Trophoblast cell (in vitro differentiated cells and primary cell): ENCODE measurements at regions not wholly inside any gene's neighbourhood (a gene's known extent, or its start where the extent isn't known, plus 50 kb on each side); places are given as distances from the start of the nearest gene placed in this dataset.

Source experiments
- DNase-seq, 2 donors: peaks; one replicate each; pipeline ENCODE4 v3.0.0-alpha.2; 2016
- H2AFZ ChIP-seq: 2 replicates; pipeline ENCODE4 v1.6.1; 2013; ENCODE audit warnings: low read length, moderate library complexity, mild to moderate bottlenecking; ENCODE audit not compliant: insufficient read depth, poor library complexity
- H2AK5ac ChIP-seq: 2 replicates; pipeline ENCODE4 v1.6.1; 2013; ENCODE audit warnings: mild to moderate bottlenecking, low read length
- H2BK120ac ChIP-seq: 2 replicates; pipeline ENCODE4 v1.6.1; 2013; ENCODE audit warnings: low read length, mild to moderate bottlenecking, moderate library complexity; ENCODE audit not compliant: insufficient read depth, poor library complexity
- H2BK12ac ChIP-seq: 2 replicates; pipeline ENCODE4 v1.6.1; 2013; ENCODE audit warnings: mild to moderate bottlenecking, low read length, moderate library complexity
- H2BK5ac ChIP-seq: 2 replicates; pipeline ENCODE4 v1.6.1; 2013; ENCODE audit warnings: low read length, low read depth, moderate library complexity, mild to moderate bottlenecking; ENCODE audit not compliant: poor library complexity
- H3K14ac ChIP-seq: 2 replicates; pipeline ENCODE4 v1.6.1; 2013; ENCODE audit warnings: mild to moderate bottlenecking, low read length
- H3K18ac ChIP-seq: 2 replicates; pipeline ENCODE4 v1.6.1; 2013; ENCODE audit warnings: mild to moderate bottlenecking, low read length
- H3K23ac ChIP-seq: 2 replicates; pipeline ENCODE4 v1.6.1; 2013; ENCODE audit warnings: low read length
- H3K27ac ChIP-seq: 2 replicates; pipeline ENCODE4 v1.5.1; 2013; ENCODE audit warnings: low read depth, mild to moderate bottlenecking, inconsistent platforms, low read length, moderate library complexity
- H3K27me3 ChIP-seq: 2 replicates; pipeline ENCODE4 v1.6.1; 2013; ENCODE audit warnings: inconsistent platforms, mild to moderate bottlenecking, low read length, moderate library complexity; ENCODE audit not compliant: insufficient read depth
- H3K36me3 ChIP-seq, 2 experiments: 1 replicate in 1 of 2; 2 replicates in 1 of 2; pipeline ENCODE4 v1.6.1; 2013; ENCODE audit warnings: low read length in 2 of 2, mild to moderate bottlenecking in 2 of 2, moderate library complexity in 1 of 2; ENCODE audit not compliant: insufficient read depth in 2 of 2, control insufficient read depth in 1 of 2
- H3K4ac ChIP-seq: 2 replicates; pipeline ENCODE4 v1.6.1; 2013; ENCODE audit warnings: low read depth, mild to moderate bottlenecking, low read length, moderate library complexity
- H3K4me1 ChIP-seq, 2 experiments: 1 replicate in 1 of 2; 2 replicates in 1 of 2; pipeline ENCODE4 v1.6.1; 2013; ENCODE audit warnings: low read length in 2 of 2, mild to moderate bottlenecking in 2 of 2, moderate library complexity in 1 of 2; ENCODE audit not compliant: insufficient read depth in 2 of 2, control insufficient read depth in 1 of 2
- H3K4me2 ChIP-seq: 2 replicates; pipeline ENCODE4 v1.6.1; 2013; ENCODE audit warnings: inconsistent platforms, mild to moderate bottlenecking, low read length, moderate library complexity
- H3K4me3 ChIP-seq: 2 replicates; pipeline ENCODE4 v1.5.1; 2013; ENCODE audit warnings: mild to moderate bottlenecking, low read depth, low read length, inconsistent platforms
- H3K79me1 ChIP-seq: one replicate; pipeline ENCODE4 v1.6.1; 2013; ENCODE audit warnings: low read length
- H3K79me2 ChIP-seq: 2 replicates; pipeline ENCODE4 v1.6.1; 2013; ENCODE audit warnings: low read length, mild to moderate bottlenecking; ENCODE audit not compliant: control insufficient read depth, insufficient read depth, poor library complexity
- H3K9ac ChIP-seq: 2 replicates; pipeline ENCODE4 v1.6.1; 2013; ENCODE audit warnings: mild to moderate bottlenecking, low read length
- H3K9me3 ChIP-seq: 2 replicates; pipeline ENCODE4 v1.6.1; 2013; ENCODE audit warnings: low read depth, mild to moderate bottlenecking, control low read depth, inconsistent platforms, low read length; ENCODE audit not compliant: insufficient read depth
- H4K12ac ChIP-seq: 2 replicates; pipeline ENCODE4 v1.6.1; 2013; ENCODE audit warnings: low read depth, mild to moderate bottlenecking, low read length, moderate library complexity
- H4K8ac ChIP-seq: 2 replicates; pipeline ENCODE4 v1.6.1; 2013; ENCODE audit warnings: low read depth, mild to moderate bottlenecking, low read length, moderate library complexity
- H4K91ac ChIP-seq: one replicate; pipeline ENCODE4 v1.6.1; 2013; ENCODE audit warnings: low read depth, mild to moderate bottlenecking, low read length, moderate library complexity
- WGBS: extraction: QIAGEN DNeasy Blood & Tissue Kit; methylation state at CpG from one replicate; pipeline ENCODE4 v1.1.7; 2013; ENCODE audit warnings: missing lambda C conversion rate; ENCODE audit not compliant: insufficient read length, insufficient coverage; ENCODE audit errors: extremely low coverage; 5-methylcytosine and 5-hydroxymethylcytosine counted together

- Histone ChIP-seq H3K9ac (no peak overlapping the region), H4K12ac (no peak overlapping the region), H3K4me3 (no peak overlapping the region), H3K18ac (no peak overlapping the region), H2AFZ (no peak overlapping the region), H3K14ac (no peak overlapping the region), H4K8ac (no peak overlapping the region), H3K9me3 (no peaks in the 10 kb centered on the region), H3K36me3 (no peaks in the 10 kb centered on the region), H2BK12ac (no peak overlapping the region), H2BK5ac (no peak overlapping the region), H3K23ac (no peak overlapping the region), H3K79me1 (no peaks in the 10 kb centered on the region), H2BK120ac (no peak overlapping the region), H3K4me1 (no peaks in the 10 kb centered on the region), H2AK5ac (no peak overlapping the region), H3K79me2 (no peaks in the 10 kb centered on the region), H4K91ac (no peak overlapping the region), H3K27ac (no peak overlapping the region), H3K4ac (no peak overlapping the region), H3K4me2 (no peak overlapping the region), H3K27me3 (no peaks in the 10 kb centered on the region)
- no peak for DNase-seq
Observed at GRCh38 chr7:9102846-9103245, 669.4 kb downstream of the NXPH1 start.

- Histone ChIP-seq H3K4me3 (no peak overlapping the region), H2BK12ac (no peak overlapping the region), H2BK5ac (no peak overlapping the region), H4K91ac (no peak overlapping the region), H2AK5ac (no peak overlapping the region), H3K14ac (no peak overlapping the region), H3K27ac (no peak overlapping the region), H3K79me2 (no peaks in the 10 kb centered on the region), H3K4me1 (no peaks in the 10 kb centered on the region), H3K9ac (no peak overlapping the region), H3K4me2 (no peak overlapping the region), H3K9me3 (no peaks in the 10 kb centered on the region), H3K27me3 (no peaks in the 10 kb centered on the region), H2BK120ac (no peak overlapping the region), H4K12ac (no peak overlapping the region), H3K36me3 (no peaks in the 10 kb centered on the region), H3K4ac (no peak overlapping the region), H2AFZ (no peak overlapping the region), H3K79me1 (no peaks in the 10 kb centered on the region), H3K23ac (no peak overlapping the region), H3K18ac (no peak overlapping the region), H4K8ac (no peak overlapping the region)
- DNase-seq, result no peak
- no CpG with 5 or more reads among the region's 3 CpGs for WGBS
Observed at GRCh38 chr7:9106747-9107146, 673.3 kb downstream of the NXPH1 start.

- Histone ChIP-seq H3K36me3 (no peaks in the 10 kb centered on the region), H3K4me3 (no peak overlapping the region), H3K14ac (no peak overlapping the region), H4K8ac (no peak overlapping the region), H3K18ac (no peak overlapping the region), H3K27ac (no peak overlapping the region), H3K23ac (no peak overlapping the region), H3K9ac (no peak overlapping the region), H2BK12ac (no peak overlapping the region), H3K4me1 (no peaks in the 10 kb centered on the region), H2AFZ (no peak overlapping the region), H2BK5ac (no peak overlapping the region), H2AK5ac (no peak overlapping the region), H3K9me3 (no peaks in the 10 kb centered on the region), H3K79me1 (no peaks in the 10 kb centered on the region), H3K4me2 (no peak overlapping the region), H3K79me2 (no peaks in the 10 kb centered on the region), H4K12ac (no peak overlapping the region), H3K27me3 (no peaks in the 10 kb centered on the region), H4K91ac (no peak overlapping the region), H2BK120ac (no peak overlapping the region), H3K4ac (no peak overlapping the region)
- no peak for DNase-seq
Observed at GRCh38 chr7:9120331-9120730, 686.9 kb downstream of the NXPH1 start.

- no peak overlapping the region for H2AFZ ChIP-seq
- H2BK12ac ChIP-seq, result no peak overlapping the region
- H2BK5ac ChIP-seq, result no peak overlapping the region
- no CpG with 5 or more reads among the region's 2 CpGs for WGBS
- H3K27ac ChIP-seq, result no peak overlapping the region
- no peak overlapping the region for H4K8ac ChIP-seq
- no peak overlapping the region for H3K9ac ChIP-seq
- no peaks in the 10 kb centered on the region for H3K27me3 ChIP-seq
- H2AK5ac ChIP-seq, result no peak overlapping the region
- no peaks in the 10 kb centered on the region for H3K9me3 ChIP-seq
- no peak overlapping the region for H3K4ac ChIP-seq
- no peak overlapping the region for H3K14ac ChIP-seq
- H4K91ac ChIP-seq, result no peak overlapping the region
- no peaks in the 10 kb centered on the region for H3K4me1 ChIP-seq
- no peaks in the 10 kb centered on the region for H3K79me2 ChIP-seq
- H3K18ac ChIP-seq, result no peak overlapping the region
- no peak overlapping the region for H3K23ac ChIP-seq
- DNase-seq, result no peak
- H2BK120ac ChIP-seq, result no peak overlapping the region
- no peaks in the 10 kb centered on the region for H3K36me3 ChIP-seq
- no peak overlapping the region for H4K12ac ChIP-seq
- H3K4me2 ChIP-seq, result no peak overlapping the region
- no peak overlapping the region for H3K4me3 ChIP-seq
- no peaks in the 10 kb centered on the region for H3K79me1 ChIP-seq
Observed at GRCh38 chr7:9124320-9124719, 690.9 kb downstream of the NXPH1 start.

- Histone ChIP-seq H2AK5ac (no peak overlapping the region), H3K9ac (no peak overlapping the region), H3K23ac (no peak overlapping the region), H2BK120ac (no peak overlapping the region), H3K4me2 (no peak overlapping the region), H4K8ac (no peak overlapping the region), H2BK12ac (no peak overlapping the region), H3K9me3 (no peaks in the 10 kb centered on the region), H3K4me3 (no peak overlapping the region), H3K79me2 (no peaks in the 10 kb centered on the region), H3K27ac (no peak overlapping the region), H3K36me3 (no peaks in the 10 kb centered on the region), H3K14ac (no peak overlapping the region), H3K79me1 (no peaks in the 10 kb centered on the region), H2AFZ (no peak overlapping the region), H3K27me3 (no peaks in the 10 kb centered on the region), H4K91ac (no peak overlapping the region), H3K4me1 (no peaks in the 10 kb centered on the region), H3K18ac (no peak overlapping the region), H3K4ac (no peak overlapping the region), H4K12ac (no peak overlapping the region), H2BK5ac (no peak overlapping the region)
- DNase-seq, result no peak
Observed at GRCh38 chr7:9125246-9125645, 691.8 kb downstream of the NXPH1 start.
